ENCODE measurements at regions not wholly inside any gene's neighbourhood (a gene's known extent, or its start where the extent isn't known, plus 50 kb on each side); places are given as distances from the start of the nearest gene placed in this dataset.

- no peaks in the 10 kb centered on the region for H3K27me3 Mint-ChIP-seq (ENCODE audit: low read depth in 2 of 2)
- WGBS (ENCODE audit: insufficient coverage) = 58% methylated on average over 5 of the region's 6 CpGs
Measured at GRCh38 chr11:15911377-15912044, 444.8 kb downstream of the SOX6 start.

GRCh38 chr11:15912291-15912690 lies 444.1 kb downstream of the SOX6 start:
- DNase-seq (no peak), ATAC-seq (no peak)
- H3K4me3 Mint-ChIP-seq = no peak overlapping the region
- Histone ChIP-seq H3K27me3 (ENCODE audit: control insufficient read depth, insufficient read depth, low read length) (no peaks in the 10 kb centered on the region), H3K36me3 (ENCODE audit: control insufficient read depth, insufficient read depth, low read length) (no peaks in the 10 kb centered on the region), H3K4me1 (ENCODE audit: control insufficient read depth, insufficient read depth, low read length) (no peaks in the 10 kb centered on the region), H3K4me3 (ENCODE audit: low read length) (no peak overlapping the region), H3K27ac (ENCODE audit: low read length) (no peak overlapping the region), H3K9me3 (ENCODE audit: control insufficient read depth, insufficient read depth, low read length) (no peaks in the 10 kb centered on the region)
- H3K27me3 Mint-ChIP-seq (ENCODE audit: low read depth in 2 of 2) = no peaks in the 10 kb centered on the region
- no peak overlapping the region for H3K27ac Mint-ChIP-seq
- 88% methylated on average over 2 of the region's 2 CpGs for WGBS (ENCODE audit: insufficient coverage)
- H3K36me3 Mint-ChIP-seq = no peaks in the 10 kb centered on the region
- TF ChIP-seq CTCF (IDR thresholded peaks at IDR 0.05) = no peak
- H3K9me3 Mint-ChIP-seq = no peaks in the 10 kb centered on the region
- no peaks in the 10 kb centered on the region for H3K4me1 Mint-ChIP-seq
- intact Hi-C loops (cut with micrococcal nuclease) = no loop called here

More at GRCh38 chr11:15911377-15912044, 444.8 kb downstream of the SOX6 start:
- Histone ChIP-seq H3K4me1 (ENCODE audit: control insufficient read depth, insufficient read depth, low read length) (no peaks in the 10 kb centered on the region), H3K36me3 (ENCODE audit: control insufficient read depth, insufficient read depth, low read length) (no peaks in the 10 kb centered on the region), H3K9me3 (ENCODE audit: control insufficient read depth, insufficient read depth, low read length) (no peaks in the 10 kb centered on the region), H3K27ac (ENCODE audit: low read length) (no peak overlapping the region), H3K4me3 (ENCODE audit: low read length) (no peak overlapping the region), H3K27me3 (ENCODE audit: control insufficient read depth, insufficient read depth, low read length) (no peaks in the 10 kb centered on the region)
- Mint-ChIP-seq H3K9me3 (no peaks in the 10 kb centered on the region), H3K27ac (no peak overlapping the region), H3K4me3 (no peak overlapping the region), H3K36me3 (no peaks in the 10 kb centered on the region), H3K4me1 (no peaks in the 10 kb centered on the region)
- DNase-seq (no peak), ATAC-seq (no peak)
- TF ChIP-seq CTCF (IDR thresholded peaks at IDR 0.05) = no peak
- intact Hi-C loops (cut with micrococcal nuclease) = no loop called here

GRCh38 chr11:15912825-15913224 lies 443.5 kb downstream of the SOX6 start:
- no peak for ATAC-seq

More at GRCh38 chr11:15912825-15913224, 443.5 kb downstream of the SOX6 start:
- no peak overlapping the region for H3K4me3 ChIP-seq (ENCODE audit: low read length)
- no peaks in the 10 kb centered on the region for H3K27me3 ChIP-seq (ENCODE audit: control insufficient read depth, insufficient read depth, low read length)
- H3K27ac ChIP-seq (ENCODE audit: low read length) = no peak overlapping the region
- 95% methylated on average over 7 of the region's 7 CpGs for WGBS (ENCODE audit: insufficient coverage)
- no peak overlapping the region for H3K4me3 Mint-ChIP-seq
- no peaks in the 10 kb centered on the region for H3K4me1 ChIP-seq (ENCODE audit: control insufficient read depth, insufficient read depth, low read length)
- H3K9me3 ChIP-seq (ENCODE audit: control insufficient read depth, insufficient read depth, low read length) = no peaks in the 10 kb centered on the region
- no peaks in the 10 kb centered on the region for H3K36me3 ChIP-seq (ENCODE audit: control insufficient read depth, insufficient read depth, low read length)
- H3K9me3 Mint-ChIP-seq = no peaks in the 10 kb centered on the region
- H3K27ac Mint-ChIP-seq = no peak overlapping the region
- H3K36me3 Mint-ChIP-seq = no peaks in the 10 kb centered on the region
- intact Hi-C loops (cut with micrococcal nuclease) = no loop called here
- H3K4me1 Mint-ChIP-seq = no peaks in the 10 kb centered on the region
- TF ChIP-seq CTCF (IDR thresholded peaks at IDR 0.05) = no peak
- H3K27me3 Mint-ChIP-seq (ENCODE audit: low read depth in 2 of 2) = no peaks in the 10 kb centered on the region
- DNase-seq = no peak

Data from natural killer cell (primary cell).